ENCODE measurements at regions not wholly inside any gene's neighbourhood (a gene's known extent, or its start where the extent isn't known, plus 50 kb on each side); places are given as distances from the start of the nearest gene placed in this dataset.

GRCh38 chr13:33615436-33615835 is 202.5 kb upstream of the RFC3 start:
- no peak for TF ChIP-seq CTCF (IDR thresholded peaks at IDR 0.05; ENCODE audit: insufficient read depth, low read depth, low read length)
- no peak for TF ChIP-seq EZH2 (IDR thresholded peaks at IDR 0.05; ENCODE audit: insufficient read depth, low read length)
